IMR-90 (cell line): ENCODE measurements at regions not wholly inside any gene's neighbourhood (a gene's known extent, or its start where the extent isn't known, plus 50 kb on each side); places are given as distances from the start of the nearest gene placed in this dataset.

Source experiments
- ATAC-seq: fragments of 200-7000 bp; cut with Tn5 transposase; 2 replicates; pipeline ENCODE4 v1.9.1; 2020; ENCODE audit warnings: low read depth, mild to moderate bottlenecking, moderate library complexity
- BruUV-seq: library from RNA; stranded (reverse); fragments of 400-500 nt; replicated peaks from 2 replicates; lab custom pipeline; 2021; lab: Mats Ljungman, UMichigan
- CTCF ChIA-PET: fragments of 300-600 bp; formaldehyde crosslinking; extraction: SDS; loops from one replicate; lab custom pipeline; 2021; ENCODE audit warnings: antibody characterized with exemption; lab: Yijun Ruan, JAX
- POLR2A ChIA-PET: fragments of 300-600 bp; sonication (Branson Sonifier 250); formaldehyde crosslinking; loops from one replicate; lab custom pipeline; 2022; ENCODE audit warnings: antibody characterized with exemption; ENCODE audit not compliant: unreplicated experiment; lab: Charles Lee
- DNase-seq: peaks from one replicate; pipeline ENCODE4 v3.0.0; 2013
- H2AFZ ChIP-seq: replicated peaks from 2 replicates; pipeline ENCODE3; 2013; ENCODE audit warnings: low read length, mild to moderate bottlenecking; ENCODE audit not compliant: poor library complexity
- H2AK5ac ChIP-seq: 2 replicates; pipeline ENCODE4 v1.6.1; 2013; ENCODE audit warnings: low read depth, low read length, inconsistent platforms
- H2AK9ac ChIP-seq: replicated peaks from 2 replicates; pipeline ENCODE3; 2013; ENCODE audit warnings: mild to moderate bottlenecking, low read depth, low read length, moderate library complexity; ENCODE audit not compliant: poor library complexity
- H2BK120ac ChIP-seq: 2 replicates; pipeline ENCODE4 v1.6.1; 2013; ENCODE audit warnings: low read depth, low read length, inconsistent platforms
- H2BK15ac ChIP-seq: 3 replicates; pipeline ENCODE4 v1.6.1; 2013; ENCODE audit warnings: low read depth, low read length, inconsistent platforms
- H2BK20ac ChIP-seq: 2 replicates; pipeline ENCODE4 v1.6.1; 2013; ENCODE audit warnings: low read depth, mild to moderate bottlenecking, inconsistent platforms, low read length, moderate library complexity
- H2BK5ac ChIP-seq: 2 replicates; pipeline ENCODE4 v1.6.1; 2013; ENCODE audit warnings: mild to moderate bottlenecking, low read depth, low read length, inconsistent platforms; ENCODE audit not compliant: poor library complexity, severe bottlenecking
- H3K14ac ChIP-seq: replicated peaks from 2 replicates; pipeline ENCODE4 v1.6.1; 2013; ENCODE audit warnings: low read depth, low read length, inconsistent platforms
- H3K18ac ChIP-seq: 2 replicates; pipeline ENCODE4 v1.6.1; 2013; ENCODE audit warnings: low read depth, low read length, control low read depth
- H3K23ac ChIP-seq: 2 replicates; pipeline ENCODE4 v1.6.1; 2013; ENCODE audit warnings: low read depth, low read length, inconsistent platforms
- H3K27ac ChIP-seq: 2 replicates; pipeline ENCODE4 v1.5.1; 2013; ENCODE audit warnings: mild to moderate bottlenecking, control low read depth, low read length; ENCODE audit not compliant: insufficient read depth
- H3K27me3 ChIP-seq: 2 replicates; pipeline ENCODE4 v1.6.1; 2013; ENCODE audit warnings: low read length; ENCODE audit not compliant: control insufficient read depth, insufficient read depth
- H3K36me3 ChIP-seq: 2 replicates; pipeline ENCODE4 v1.6.1; 2013; ENCODE audit warnings: low read length, mixed read lengths; ENCODE audit not compliant: control insufficient read depth, insufficient read depth
- H3K4ac ChIP-seq: 2 replicates; pipeline ENCODE4 v1.6.1; 2013; ENCODE audit warnings: low read depth, low read length, inconsistent platforms
- H3K4me1 ChIP-seq: 2 replicates; pipeline ENCODE4 v1.6.1; 2013; ENCODE audit warnings: low read length, mixed read lengths; ENCODE audit not compliant: control insufficient read depth, insufficient read depth
- H3K4me2 ChIP-seq: 2 replicates; pipeline ENCODE4 v1.6.1; 2013; ENCODE audit warnings: low read depth, mild to moderate bottlenecking, control low read depth, low read length, moderate library complexity
- H3K4me3 ChIP-seq: 2 replicates; pipeline ENCODE4 v1.5.1; 2013; ENCODE audit warnings: low read depth, mild to moderate bottlenecking, control low read depth, low read length, moderate library complexity; ENCODE audit not compliant: insufficient read depth
- H3K56ac ChIP-seq: 2 replicates; pipeline ENCODE4 v1.6.1; 2013; ENCODE audit warnings: low read length, inconsistent platforms; ENCODE audit not compliant: insufficient read depth; ENCODE audit errors: extremely low read depth
- H3K79me1 ChIP-seq, 2 experiments: 2 replicates each; pipeline ENCODE4 v1.6.1; 2013; ENCODE audit warnings: low read length in 2 of 2, inconsistent platforms in 1 of 2, low read depth in 1 of 2
- H3K9ac ChIP-seq: 2 replicates; pipeline ENCODE4 v1.6.1; 2013; ENCODE audit warnings: low read depth, low read length, control low read depth
- H3K9me1 ChIP-seq: 2 replicates; pipeline ENCODE4 v1.6.1; 2013; ENCODE audit warnings: low read length, inconsistent platforms; ENCODE audit not compliant: insufficient read depth
- H3K9me3 ChIP-seq: 2 replicates; pipeline ENCODE4 v1.6.1; 2013; ENCODE audit warnings: low read length; ENCODE audit not compliant: control insufficient read depth, insufficient read depth
- H4K20me1 ChIP-seq: 2 replicates; pipeline ENCODE4 v1.6.1; 2013; ENCODE audit warnings: low read length, inconsistent platforms; ENCODE audit not compliant: insufficient read depth
- H4K5ac ChIP-seq: 2 replicates; pipeline ENCODE4 v1.6.1; 2013; ENCODE audit warnings: mild to moderate bottlenecking, low read depth, low read length, control low read depth
- H4K8ac ChIP-seq, 2 experiments: 2 replicates each; pipeline ENCODE4 v1.6.1; 2013; ENCODE audit warnings: low read depth in 2 of 2, low read length in 2 of 2, control low read depth in 1 of 2, inconsistent platforms in 1 of 2
- H4K91ac ChIP-seq: 2 replicates; pipeline ENCODE4 v1.6.1; 2013; ENCODE audit warnings: low read depth, low read length, inconsistent platforms; ENCODE audit not compliant: insufficient read depth
- CEBPB ChIP-seq: IDR thresholded peaks from 2 replicates; pipeline ENCODE4 v1.6.1; 2012; ENCODE audit warnings: low read depth, low read length, improper control_type of control experiment
- CHD1 ChIP-seq: IDR thresholded peaks from 2 replicates; pipeline ENCODE4 v1.6.1; 2012; ENCODE audit warnings: low read depth, low read length, improper control_type of control experiment
- ELK1 ChIP-seq: fragments of 150-350 bp; IDR thresholded peaks from 2 replicates; pipeline ENCODE4 v1.6.1; 2016; ENCODE audit warnings: low read depth, mild to moderate bottlenecking, low read length, moderate library complexity, borderline replicate concordance
- FOS ChIP-seq: fragments of 150-350 bp; IDR thresholded peaks from 2 replicates; pipeline ENCODE4 v1.6.1; 2016; ENCODE audit warnings: low read depth, low read length
- MAFK ChIP-seq: IDR thresholded peaks from 2 replicates; pipeline ENCODE4 v1.6.1; 2012; ENCODE audit warnings: low read depth, low read length, improper control_type of control experiment
- MAZ ChIP-seq: IDR thresholded peaks from 2 replicates; pipeline ENCODE4 v1.6.1; 2012; ENCODE audit warnings: low read depth, mild to moderate bottlenecking, low read length, improper control_type of control experiment, moderate library complexity, borderline replicate concordance
- POLR2A ChIP-seq: IDR thresholded peaks from 2 replicates; pipeline ENCODE4 v1.6.1; 2012; ENCODE audit warnings: mild to moderate bottlenecking, low read depth, low read length
- RAD21 ChIP-seq: IDR thresholded peaks from 2 replicates; pipeline ENCODE4 v1.6.1; 2012; ENCODE audit warnings: low read length, improper control_type of control experiment
- RCOR1 ChIP-seq: IDR thresholded peaks from 2 replicates; pipeline ENCODE4 v1.6.1; 2012; ENCODE audit warnings: mild to moderate bottlenecking, low read length, improper control_type of control experiment; ENCODE audit not compliant: insufficient replicate concordance
- RFX5 ChIP-seq: IDR thresholded peaks from 2 replicates; pipeline ENCODE4 v1.8.0; 2012; ENCODE audit warnings: low read depth, mild to moderate bottlenecking, low read length, moderate library complexity
- WGBS, 2 experiments: methylation state at CpG; one replicate each; pipeline versions ENCODE4 v1.1.5 to v1.1.7; 2013; ENCODE audit warnings: missing lambda C conversion rate in 2 of 2; ENCODE audit not compliant: insufficient read length in 1 of 2; ENCODE audit errors: extremely low coverage in 2 of 2; 5-methylcytosine and 5-hydroxymethylcytosine counted together
- dilution Hi-C: fragments of 300-500 bp; cut with HindIII; formaldehyde crosslinking; loops from one replicate; pipeline ENCODE4 v1.14.3; 2018; ENCODE audit warnings: low sequenced_read_pairs; ENCODE audit not compliant: unreplicated experiment
- in situ Hi-C: fragments of 300-500 bp; cut with MboI; formaldehyde crosslinking; loops from 3 replicates; pipeline ENCODE4 v1.14.3; 2019; ENCODE audit warnings: low sequenced_read_pairs, inconsistent platforms, mixed read lengths
- intact Hi-C: fragments of 100-400 bp; cut with micrococcal nuclease; formaldehyde crosslinking; loops from 2 replicates; pipeline ENCODE4 v1.10.0; 2022

- no TSS peak for BruUV-seq
These were observed 122.0 kb upstream of the COPS8 start for GRCh38 chr2:236963631-236964182.

More at GRCh38 chr2:236963631-236964182, 122.0 kb upstream of the COPS8 start:
- no peaks in the 10 kb centered on the region for H4K20me1 ChIP-seq
- DNase-seq (no peak), ATAC-seq (no peak)
- POLR2A ChIA-PET: no interaction called here
- WGBS, 2 experiments: 72% methylated on average over 3 of the region's 7 CpGs; no CpG with 5 or more reads in 1 of the 2 experiments
- in situ Hi-C loops (no loop called here), dilution Hi-C loops (no loop called here), intact Hi-C loops (no loop called here)
- no peak overlapping the region for H3K4me3 ChIP-seq
- no peak overlapping the region for H3K4me2 ChIP-seq
- no peaks in the 10 kb centered on the region for H3K9me3 ChIP-seq
- H2BK20ac ChIP-seq: no peak overlapping the region
- TF ChIP-seq POLR2A: no peak
- no peak for TF ChIP-seq ELK1
- no peak for TF ChIP-seq MAZ
- no peak for TF ChIP-seq RCOR1
- TF ChIP-seq RFX5: no peak
- TF ChIP-seq CHD1: no peak
- TF ChIP-seq FOS: no peak
- TF ChIP-seq CEBPB: no peak
- no peak for TF ChIP-seq RAD21
- no peak for TF ChIP-seq MAFK
- H3K9me1 ChIP-seq: no peaks in the 10 kb centered on the region
- no peaks in the 10 kb centered on the region for H3K36me3 ChIP-seq
- no peak overlapping the region for H3K4ac ChIP-seq
- no peak overlapping the region for H3K56ac ChIP-seq
- no peak overlapping the region for H3K27ac ChIP-seq
- no peak overlapping the region for H2AK5ac ChIP-seq
- H3K18ac ChIP-seq: no peak overlapping the region
- no peak overlapping the region for H4K8ac ChIP-seq
- CTCF ChIA-PET: no interaction called here
- peaks cover 3% of the 10 kb centered on the region; the same call in 1 of the 2 replicates for H3K27me3 ChIP-seq
- H2AFZ ChIP-seq: peak overlapping the region; percentile 23
- H3K4me1 ChIP-seq: no peaks in the 10 kb centered on the region
- H2BK15ac ChIP-seq: no peak overlapping the region
- H3K23ac ChIP-seq: no peak overlapping the region
- no peaks in the 10 kb centered on the region for H3K79me1 ChIP-seq
- H4K91ac ChIP-seq: no peak overlapping the region
- no peak overlapping the region for H2AK9ac ChIP-seq
- H4K5ac ChIP-seq: no peak overlapping the region
- no peak overlapping the region for H2BK120ac ChIP-seq
- H3K14ac ChIP-seq: no peak overlapping the region
- H3K9ac ChIP-seq: no peak overlapping the region
- no peak overlapping the region for H2BK5ac ChIP-seq
